Panc1 (cell line): ENCODE measurements at regions not wholly inside any gene's neighbourhood (a gene's known extent, or its start where the extent isn't known, plus 50 kb on each side); places are given as distances from the start of the nearest gene placed in this dataset.

Experiments
- CTCF ChIP-seq: fragments of 450-650 bp; IDR thresholded peaks from 2 replicates; pipeline ENCODE4 v1.5.1; 2017; ENCODE audit warnings: mild to moderate bottlenecking
- POLR2AphosphoS5 ChIP-seq: IDR thresholded peaks from 2 replicates; pipeline ENCODE4 v1.6.1; 2012; ENCODE audit warnings: mild to moderate bottlenecking, low read depth, low read length, moderate library complexity
- REST ChIP-seq, 2 experiments: IDR thresholded peaks; 2 replicates each; pipeline ENCODE4 v1.6.1; 2011 to 2012; ENCODE audit warnings: low read depth in 2 of 2, control low read depth in 1 of 2, low read length in 1 of 2, mild to moderate bottlenecking in 1 of 2, moderate library complexity in 1 of 2; ENCODE audit not compliant: insufficient read depth in 1 of 2
- TCF7L2 ChIP-seq: IDR thresholded peaks from 2 replicates; pipeline ENCODE4 v1.6.1; 2011; ENCODE audit warnings: mild to moderate bottlenecking, low read depth, low read length, inconsistent platforms

- TF ChIP-seq POLR2AphosphoS5 (no peak), CTCF (no peak), REST (IDR thresholded peaks at IDR 0.05; ENCODE audit: insufficient read depth in 1 of 2, low read depth in 2 of 2, low read length in 1 of 2) (no peak), TCF7L2 (no peak)
These were observed 354.8 kb upstream of the C2CD4B start for GRCh38 chr15:62519900-62520299.
